ENCODE measurements at regions not wholly inside any gene's neighbourhood (a gene's known extent, or its start where the extent isn't known, plus 50 kb on each side); places are given as distances from the start of the nearest gene placed in this dataset.

DNA sequence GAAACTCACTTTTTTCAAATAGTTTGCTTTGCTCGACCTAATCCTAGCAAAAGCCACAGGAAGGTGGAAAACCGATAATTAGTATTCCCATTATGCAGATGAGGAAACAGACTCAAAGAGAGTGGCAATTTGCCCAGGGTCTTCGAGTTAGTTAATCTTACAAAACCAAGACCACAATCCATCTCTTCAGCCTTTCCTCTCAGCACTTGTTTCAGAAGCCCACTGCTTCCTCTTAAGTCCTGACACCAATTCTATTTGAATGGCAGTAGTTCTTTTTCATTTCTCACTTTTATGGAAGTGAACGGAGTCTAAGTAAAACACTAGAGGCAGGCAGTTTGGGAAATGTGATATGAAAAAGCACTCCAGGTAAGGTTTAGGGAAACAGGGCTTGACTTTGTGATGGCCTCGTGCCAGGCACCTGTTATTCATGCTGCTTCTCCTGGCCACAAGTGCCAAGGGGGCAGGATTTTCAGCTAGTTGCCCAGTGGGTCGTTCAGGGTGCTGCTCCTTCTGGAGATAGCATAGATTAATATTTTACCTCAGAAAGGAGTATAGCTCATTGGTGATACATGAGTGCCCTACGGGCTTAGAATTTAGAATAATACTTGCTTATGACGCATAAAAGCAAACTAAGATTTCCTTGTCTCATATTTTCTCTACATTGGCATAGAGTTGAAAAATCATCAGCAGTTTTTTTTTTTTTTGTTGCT, 76.6 kb upstream of the NRIP1 start:
- TF ChIP-seq, protein P1, sequence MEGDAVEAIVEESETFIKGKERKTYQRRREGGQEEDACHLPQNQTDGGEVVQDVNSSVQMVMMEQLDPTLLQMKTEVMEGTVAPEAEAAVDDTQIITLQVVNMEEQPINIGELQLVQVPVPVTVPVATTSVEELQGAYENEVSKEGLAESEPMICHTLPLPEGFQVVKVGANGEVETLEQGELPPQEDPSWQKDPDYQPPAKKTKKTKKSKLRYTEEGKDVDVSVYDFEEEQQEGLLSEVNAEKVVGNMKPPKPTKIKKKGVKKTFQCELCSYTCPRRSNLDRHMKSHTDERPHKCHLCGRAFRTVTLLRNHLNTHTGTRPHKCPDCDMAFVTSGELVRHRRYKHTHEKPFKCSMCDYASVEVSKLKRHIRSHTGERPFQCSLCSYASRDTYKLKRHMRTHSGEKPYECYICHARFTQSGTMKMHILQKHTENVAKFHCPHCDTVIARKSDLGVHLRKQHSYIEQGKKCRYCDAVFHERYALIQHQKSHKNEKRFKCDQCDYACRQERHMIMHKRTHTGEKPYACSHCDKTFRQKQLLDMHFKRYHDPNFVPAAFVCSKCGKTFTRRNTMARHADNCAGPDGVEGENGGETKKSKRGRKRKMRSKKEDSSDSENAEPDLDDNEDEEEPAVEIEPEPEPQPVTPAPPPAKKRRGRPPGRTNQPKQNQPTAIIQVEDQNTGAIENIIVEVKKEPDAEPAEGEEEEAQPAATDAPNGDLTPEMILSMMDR (IDR thresholded peaks at IDR 0.05; ENCODE audit: low read depth, low read length), result no peak
- Histone ChIP-seq H3K36me3 (no peaks in the 10 kb centered on the region), H3K9me3 (ENCODE audit: severe bottlenecking) (no peaks in the 10 kb centered on the region), H3K27me3 (ENCODE audit: insufficient read depth, low read depth, severe bottlenecking) (no peaks in the 10 kb centered on the region), H3K27ac (no peak overlapping the region), H3K4me3 (ENCODE audit: low read depth, low read length) (no peak overlapping the region)
- no peak for DNase-seq

DNA sequence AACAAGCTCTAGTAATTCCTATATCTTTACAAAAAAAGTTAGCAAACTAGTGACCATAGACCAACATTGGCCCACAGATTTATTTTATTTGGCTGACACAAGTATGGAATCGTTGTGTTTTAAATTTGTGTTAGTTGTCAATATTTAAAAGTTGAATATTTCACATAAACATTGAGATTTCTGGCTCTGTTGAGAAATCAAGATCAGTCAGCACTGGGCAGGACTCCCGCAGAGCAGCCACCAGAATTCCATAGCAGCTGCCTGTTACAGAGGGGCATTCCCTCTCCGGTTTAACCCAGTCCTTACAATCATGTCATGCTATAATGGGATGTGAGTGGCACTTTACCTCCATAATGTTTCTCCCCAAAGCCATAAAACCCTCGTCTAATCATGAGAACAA, 79.2 kb upstream of the NRIP1 start:
- no peak for DNase-seq
- TF ChIP-seq, protein P1 (IDR thresholded peaks at IDR 0.05; ENCODE audit: low read depth, low read length), result no peak

DNA sequence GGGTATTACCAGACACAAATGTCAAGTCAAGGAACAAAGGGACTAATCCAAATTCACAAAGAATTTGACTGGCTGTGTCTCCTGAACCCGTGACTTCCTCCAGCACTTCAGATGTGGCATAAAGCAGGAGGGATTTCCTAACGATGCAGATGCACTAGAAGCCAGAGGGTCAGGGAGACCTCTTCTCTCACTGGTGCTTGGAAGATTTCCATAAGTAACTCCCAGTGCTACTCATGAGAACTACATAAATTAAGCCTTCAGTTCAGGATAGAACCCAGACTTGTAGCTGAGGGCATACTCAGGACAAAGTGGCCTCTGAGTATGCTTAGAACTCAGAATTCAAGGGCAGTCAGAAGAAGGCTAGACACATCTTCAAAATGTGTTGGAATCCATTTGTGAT, 83.6 kb upstream of the NRIP1 start:
- Histone ChIP-seq H3K27ac (no peak overlapping the region), H3K4me3 (ENCODE audit: low read depth, low read length) (no peak overlapping the region), H3K36me3 (no peaks in the 10 kb centered on the region), H3K9me3 (ENCODE audit: severe bottlenecking) (no peaks in the 10 kb centered on the region), H3K27me3 (ENCODE audit: insufficient read depth, low read depth, severe bottlenecking) (no peaks in the 10 kb centered on the region)
- TF ChIP-seq, protein P1 (IDR thresholded peaks at IDR 0.05; ENCODE audit: low read depth, low read length), result no peak
- DNase-seq, result no peak

More for the DNA sequence above, 79.2 kb upstream of the NRIP1 start:
- no peak overlapping the region for H3K27ac ChIP-seq
- H3K27me3 ChIP-seq (ENCODE audit: insufficient read depth, low read depth, severe bottlenecking), result no peaks in the 10 kb centered on the region
- no peaks in the 10 kb centered on the region for H3K9me3 ChIP-seq (ENCODE audit: severe bottlenecking)
- H3K4me3 ChIP-seq (ENCODE audit: low read depth, low read length), result no peak overlapping the region
- no peaks in the 10 kb centered on the region for H3K36me3 ChIP-seq

DNA sequence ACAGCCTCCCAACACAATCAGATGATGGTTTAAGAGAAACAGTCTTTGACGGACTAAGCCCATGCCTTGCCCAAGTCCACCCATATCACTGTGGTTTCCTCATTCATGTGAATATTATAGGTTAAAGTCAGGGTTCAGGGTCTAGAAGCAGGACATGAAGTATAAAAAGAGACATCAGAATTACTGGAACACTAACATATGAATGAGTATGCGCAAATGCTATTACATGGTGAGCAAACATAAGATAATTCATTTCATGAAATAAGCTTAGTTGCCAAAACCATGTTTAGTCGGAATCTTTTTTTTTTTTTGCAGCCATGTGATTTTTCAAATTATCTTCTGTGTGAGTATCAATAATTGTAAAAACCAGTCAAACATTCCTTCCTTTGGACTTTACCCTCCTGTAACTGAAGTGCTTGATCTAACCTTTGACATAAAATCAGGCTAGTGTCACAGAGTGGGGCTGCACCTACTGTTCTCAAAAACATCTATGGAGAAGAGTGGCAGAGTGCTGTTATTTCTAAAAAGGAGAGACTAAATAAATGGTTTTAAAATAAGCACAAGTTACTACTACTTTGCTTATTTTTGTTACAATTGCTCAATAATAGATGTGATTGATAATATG, 84.9 kb upstream of the NRIP1 start:
- H3K36me3 ChIP-seq, result no peaks in the 10 kb centered on the region
- TF ChIP-seq, protein P1 (IDR thresholded peaks at IDR 0.05; ENCODE audit: low read depth, low read length), result no peak
- H3K9me3 ChIP-seq (ENCODE audit: severe bottlenecking), result no peaks in the 10 kb centered on the region
- H3K4me3 ChIP-seq (ENCODE audit: low read depth, low read length), result no peak overlapping the region
- no peak for DNase-seq
- no peak overlapping the region for H3K27ac ChIP-seq
- no peaks in the 10 kb centered on the region for H3K27me3 ChIP-seq (ENCODE audit: insufficient read depth, low read depth, severe bottlenecking)

DNA sequence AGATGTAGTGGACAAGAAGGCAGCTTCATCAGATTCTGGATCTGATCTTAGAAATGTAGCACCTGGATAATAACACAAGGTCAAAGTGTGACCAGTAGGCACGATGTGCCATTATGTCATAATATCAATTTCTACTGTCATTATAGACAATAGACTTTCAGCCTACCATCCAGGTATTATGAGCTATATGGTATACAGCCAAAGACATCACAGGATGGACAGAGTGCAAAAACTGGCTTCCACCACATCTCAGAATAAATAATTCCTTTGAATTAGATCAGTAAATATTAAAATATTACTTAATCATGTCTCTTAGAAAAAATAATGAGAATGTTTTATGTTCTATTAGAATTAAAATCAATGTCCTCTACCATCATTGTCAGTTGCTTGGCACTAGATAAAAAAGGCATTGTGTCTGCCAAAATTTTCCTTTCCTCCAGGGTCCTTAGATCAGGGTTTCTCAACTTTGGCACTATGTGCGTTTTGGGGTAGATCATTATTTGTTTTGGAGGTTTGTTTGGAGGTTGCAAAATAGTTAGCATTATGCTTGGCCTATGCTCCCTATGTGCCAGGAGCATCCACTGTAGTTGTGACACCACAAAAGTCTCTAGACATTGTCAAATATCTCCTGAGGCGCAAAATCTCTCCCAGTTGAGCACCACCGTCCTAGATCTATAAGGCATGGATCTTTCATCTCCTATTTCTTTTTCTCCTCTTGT, 86.7 kb upstream of the NRIP1 start:
- H3K4me3 ChIP-seq (ENCODE audit: low read depth, low read length), result no peak overlapping the region
- no peaks in the 10 kb centered on the region for H3K9me3 ChIP-seq (ENCODE audit: severe bottlenecking)
- TF ChIP-seq, protein P1 (IDR thresholded peaks at IDR 0.05; ENCODE audit: low read depth, low read length), result no peak
- no peaks in the 10 kb centered on the region for H3K36me3 ChIP-seq
- H3K27me3 ChIP-seq (ENCODE audit: insufficient read depth, low read depth, severe bottlenecking), result no peaks in the 10 kb centered on the region
- DNase-seq, result no peak
- H3K27ac ChIP-seq, result no peak overlapping the region

Measured in WERI-Rb-1 (cell line).